ENCODE measurements at regions not wholly inside any gene's neighbourhood (a gene's known extent, or its start where the extent isn't known, plus 50 kb on each side); places are given as distances from the start of the nearest gene placed in this dataset.

GRCh38 chr4:123904882-123905281, 508.3 kb downstream of the SPRY1 start:
- TF ChIP-seq CTCF (IDR thresholded peaks at IDR 0.05) (no peak), ZFX (IDR thresholded peaks at IDR 0.05; ENCODE audit: borderline replicate concordance) (no peak)

Measured in 22Rv1 (cell line).